GM12878 (cell line): ENCODE measurements at regions not wholly inside any gene's neighbourhood (a gene's known extent, or its start where the extent isn't known, plus 50 kb on each side); places are given as distances from the start of the nearest gene placed in this dataset.

Experiments used
- ATAC-seq: fragments of 200-7000 bp; cut with Tn5 transposase; 3 replicates; pipeline ENCODE4 v1.9.1; 2020; ENCODE audit warnings: mild to moderate bottlenecking, moderate library complexity
- BruUV-seq: library from RNA; stranded (reverse); fragments of 400-500 nt; replicated peaks from 2 replicates; lab custom pipeline; 2021; lab: Mats Ljungman, UMichigan
- CTCF ChIA-PET: fragments of 300-600 bp; sonication (Branson Sonifier 250); formaldehyde crosslinking; extraction: SDS; loops from one replicate; lab custom pipeline; 2021; ENCODE audit warnings: inconsistent platforms; lab: Yijun Ruan, JAX
- POLR2A ChIA-PET: fragments of 350-600 bp; formaldehyde crosslinking; extraction: SDS; loops from one replicate; lab custom pipeline; 2021; ENCODE audit warnings: inconsistent platforms; lab: Charles Lee
- RAD21 ChIA-PET: fragments of 300-600 bp; sonication (Branson Sonifier 250); formaldehyde crosslinking; loops from one replicate; lab custom pipeline; 2023; ENCODE audit warnings: antibody characterized with exemption; ENCODE audit not compliant: unreplicated experiment; lab: Charles Lee
- SMC1A ChIA-PET: fragments of 300-600 bp; sonication (Branson Sonifier 250); formaldehyde crosslinking; loops from one replicate; lab custom pipeline; 2023; ENCODE audit not compliant: unreplicated experiment, uncharacterized antibody; lab: Charles Lee
- DNase-seq: peaks from one replicate; pipeline ENCODE4 v3.0.0-alpha.2; 2011; ENCODE audit warnings: low read depth, low spot score
- FAIRE-seq: peaks from 3 replicates; lab custom pipeline; 2011; peaks lifted over from hg19 to GRCh38; lab: Jason Lieb, UNC
- H2AFZ ChIP-seq: 2 replicates; pipeline ENCODE4 v1.6.0; 2011; ENCODE audit warnings: low read depth, low read length, control low read depth; ENCODE audit not compliant: control insufficient read depth
- H3K27ac ChIP-seq: 2 replicates; pipeline ENCODE4 v1.5.1; 2011; ENCODE audit warnings: control low read depth; ENCODE audit not compliant: control insufficient read depth, insufficient read depth
- H3K27me3 ChIP-seq, 2 experiments: replicated peaks in 1 of 2; 2 replicates each; pipeline versions ENCODE4 v1.6.0 to v1.6.1; 2011; ENCODE audit warnings: low read length in 1 of 2; ENCODE audit not compliant: control insufficient read depth in 2 of 2, insufficient read depth in 2 of 2
- H3K36me3 ChIP-seq, 2 experiments: 2 replicates each; pipeline ENCODE4 v1.5.1; 2011; ENCODE audit warnings: low read length in 1 of 2; ENCODE audit not compliant: control insufficient read depth in 2 of 2, insufficient read depth in 2 of 2
- H3K4me1 ChIP-seq: 2 replicates; pipeline ENCODE4 v1.6.1; 2011; ENCODE audit warnings: mild to moderate bottlenecking, low read length, moderate library complexity, mixed read lengths; ENCODE audit not compliant: control insufficient read depth, insufficient read depth
- H3K4me2 ChIP-seq: 2 replicates; pipeline ENCODE4 v1.6.0; 2011; ENCODE audit warnings: control low read depth; ENCODE audit not compliant: control insufficient read depth, insufficient read depth
- H3K4me3 ChIP-seq: fragments of 200-600 bp; sonication (generic); 2 replicates; pipeline ENCODE4 v1.5.1; 2016
- H3K79me2 ChIP-seq: 2 replicates; pipeline ENCODE4 v1.6.0; 2011; ENCODE audit warnings: low read length; ENCODE audit not compliant: control insufficient read depth, insufficient read depth
- H3K9ac ChIP-seq: 2 replicates; pipeline ENCODE4 v1.8.0; 2011; ENCODE audit warnings: low read length, control low read depth, mixed read lengths; ENCODE audit not compliant: control insufficient read depth, insufficient read depth
- H3K9me3 ChIP-seq: replicated peaks from 3 replicates; pipeline ENCODE4 v1.5.1; 2011; ENCODE audit warnings: mild to moderate bottlenecking, low read length; ENCODE audit not compliant: control insufficient read depth, insufficient read depth
- H4K20me1 ChIP-seq: 2 replicates; pipeline ENCODE4 v1.6.0; 2011; ENCODE audit not compliant: control insufficient read depth, insufficient read depth
- ETV6 ChIP-seq, 2 experiments: fragments of 450-650 bp in 1 of 2; IDR thresholded peaks in 1 of 2; conservative IDR thresholded peaks in 1 of 2; 2 replicates each; pipeline ENCODE4 v1.6.1; 2014; ENCODE audit warnings: antibody characterized with exemption in 1 of 2, borderline replicate concordance in 1 of 2, low read depth in 1 of 2, mild to moderate bottlenecking in 1 of 2, moderate library complexity in 1 of 2
- HSF1 ChIP-seq: fragments of 150-350 bp; IDR thresholded peaks from 2 replicates; pipeline ENCODE4 v1.6.1; 2014; ENCODE audit warnings: mild to moderate bottlenecking, low read depth, low read length
- KAT2A ChIP-seq: conservative IDR thresholded peaks from 2 replicates; pipeline ENCODE4 v1.6.1; 2011; ENCODE audit warnings: low read depth, low read length; ENCODE audit not compliant: control insufficient read depth
- ZBTB40 ChIP-seq: fragments of 450-650 bp; IDR thresholded peaks from 2 replicates; pipeline ENCODE4 v1.6.1; 2016; ENCODE audit warnings: mild to moderate bottlenecking, moderate library complexity, borderline replicate concordance
- WGBS: methylation state at CpG from one replicate; pipeline ENCODE4 v1.1.6; 2016; ENCODE audit warnings: low lambda C conversion rate; ENCODE audit not compliant: insufficient replicate concordance, insufficient coverage; ENCODE audit errors: missing lambda C conversion rate; 5-methylcytosine and 5-hydroxymethylcytosine counted together
- in situ Hi-C: fragments of 300-500 bp; cut with MboI; formaldehyde crosslinking; loops from 9 replicates; pipeline ENCODE4 v1.14.3; 2018; ENCODE audit warnings: mixed read lengths
- intact Hi-C: fragments of 100-400 bp; cut with micrococcal nuclease; formaldehyde crosslinking; loops from one replicate; pipeline ENCODE4 v1.14.2; 2022; ENCODE audit not compliant: unreplicated experiment

- Histone ChIP-seq H3K36me3 (no peaks in the 10 kb centered on the region), H3K4me3 (no peak overlapping the region), H3K9me3 (no peaks in the 10 kb centered on the region), H4K20me1 (no peaks in the 10 kb centered on the region), H3K27ac (no peak overlapping the region), H3K27me3 (no peaks in the 10 kb centered on the region), H2AFZ (no peak overlapping the region), H3K4me1 (no peaks in the 10 kb centered on the region), H3K4me2 (no peak overlapping the region), H3K79me2 (no peaks in the 10 kb centered on the region), H3K9ac (no peak overlapping the region)
- ChIA-PET SMC1A (interaction anchor here (0.9 to 1.2 kb wide), 2 partner anchors 14 to 23 kb away, joined by 3 read pairs; no protein-coding TSS in a partner anchor), CTCF (no interaction called here), RAD21 (interaction anchor here (1.2 kb wide), 1 partner anchor 25 kb away, joined by 3 read pairs; no protein-coding TSS in a partner anchor), POLR2A (no interaction called here)
- FAIRE-seq (no peak), DNase-seq (no peak), ATAC-seq (no peak)
- in situ Hi-C loops: no loop called here
- BruUV-seq: no TSS peak
- intact Hi-C loops: no loop called here
- no peak for TF ChIP-seq HSF1
Observed at GRCh38 chr18:69186162-69186561, 214.5 kb upstream of the DOK6 start.

- ChIA-PET RAD21 (no interaction called here), CTCF (interaction anchor here (0.9 kb wide), 1 partner anchor 9 kb away, joined by 3 read pairs; no protein-coding TSS in a partner anchor)
- Histone ChIP-seq H3K4me1 (no peaks in the 10 kb centered on the region), H3K27ac (no peak overlapping the region), H3K79me2 (no peaks in the 10 kb centered on the region)
- in situ Hi-C loops: no loop called here
- 2% methylated on average over 3 of the region's 3 CpGs for whole genome bisulfite sequencing
- TF ChIP-seq ETV6 (conservative IDR thresholded peaks at IDR 0.05 in 1 of 2, IDR thresholded peaks at IDR 0.05 in 1 of 2; ENCODE audit: borderline replicate concordance in 1 of 2, low read depth in 1 of 2) (no peak), ZBTB40 (no peak), KAT2A (no peak)
- TF ChIP-seq, all 136 proteins: peak for 0
- Histone ChIP-seq H2AFZ (no peak overlapping the region), H3K9me3 (no peaks in the 10 kb centered on the region), H3K9ac (no peak overlapping the region), H4K20me1 (no peaks in the 10 kb centered on the region), H3K4me2 (no peak overlapping the region), H3K4me3 (no peak overlapping the region), H3K27me3 (no peaks in the 10 kb centered on the region), H3K36me3 (no peaks in the 10 kb centered on the region)
- no peak for DNase-seq
- POLR2A ChIA-PET: no interaction called here
- no TSS peak for BruUV-seq
- SMC1A ChIA-PET: interaction anchor here (1.1 kb wide), 1 partner anchor 15 kb away, joined by 4 read pairs; no protein-coding TSS in a partner anchor
- ATAC-seq: no peak
- FAIRE-seq: no peak
- intact Hi-C loops: no loop called here
Observed at GRCh38 chr18:69196336-69196735, 204.4 kb upstream of the DOK6 start.
